HG02973 (cell line): ENCODE measurements at regions not wholly inside any gene's neighbourhood (a gene's known extent, or its start where the extent isn't known, plus 50 kb on each side); places are given as distances from the start of the nearest gene placed in this dataset.

Experiments used
- ATAC-seq: cut with Tn5 transposase; IDR thresholded peaks from one replicate; pipeline ENCODE4 v1.9.1; 2021; ENCODE audit warnings: moderate library complexity; ENCODE audit not compliant: unreplicated experiment

GRCh38 chr9:108386032-108386431, 469.8 kb downstream of the ACTL7B start:
- no peak for ATAC-seq

GRCh38 chr9:108383796-108384195, 472.0 kb downstream of the ACTL7B start:
- ATAC-seq: no peak

DNA sequence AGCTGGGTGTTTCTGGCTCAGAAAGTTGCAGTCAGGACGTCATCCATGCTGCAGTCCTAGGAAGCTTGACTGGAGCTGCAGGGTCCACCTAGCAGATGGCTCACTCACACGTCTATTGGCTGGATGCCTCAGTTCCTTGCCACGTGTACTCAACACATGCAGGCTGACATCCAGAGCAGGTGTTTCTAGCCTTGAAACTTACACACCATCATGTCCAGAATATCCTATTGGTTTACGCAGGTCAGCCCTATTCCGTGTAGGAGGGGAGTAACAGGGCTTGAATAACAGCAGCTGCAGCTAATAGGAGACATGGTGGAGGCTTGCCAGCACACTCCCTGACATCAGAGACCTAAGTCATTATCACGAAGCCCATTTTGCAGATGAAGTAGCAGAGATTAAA, 473.5 kb downstream of the ACTL7B start:
- ATAC-seq: no peak

DNA sequence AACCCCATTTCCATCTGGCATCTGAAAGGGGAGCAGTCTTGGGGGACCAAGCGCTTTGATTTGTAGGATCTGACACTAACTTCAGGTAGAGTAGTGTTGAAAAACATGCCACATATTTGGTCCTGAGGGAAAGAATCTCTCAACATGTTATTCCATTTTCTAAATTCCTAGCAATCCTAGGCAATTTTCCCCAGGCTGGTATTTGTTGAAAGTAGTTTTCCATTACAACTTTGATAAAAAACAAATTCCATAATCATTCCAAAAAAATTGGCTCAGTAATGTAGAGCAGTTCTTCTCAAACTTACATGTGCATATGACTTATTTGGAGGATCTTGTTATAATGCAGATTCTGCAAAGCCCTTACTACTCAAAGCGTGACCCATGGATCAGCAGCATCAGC, 477.9 kb downstream of the ACTL7B start:
- no peak for ATAC-seq

DNA sequence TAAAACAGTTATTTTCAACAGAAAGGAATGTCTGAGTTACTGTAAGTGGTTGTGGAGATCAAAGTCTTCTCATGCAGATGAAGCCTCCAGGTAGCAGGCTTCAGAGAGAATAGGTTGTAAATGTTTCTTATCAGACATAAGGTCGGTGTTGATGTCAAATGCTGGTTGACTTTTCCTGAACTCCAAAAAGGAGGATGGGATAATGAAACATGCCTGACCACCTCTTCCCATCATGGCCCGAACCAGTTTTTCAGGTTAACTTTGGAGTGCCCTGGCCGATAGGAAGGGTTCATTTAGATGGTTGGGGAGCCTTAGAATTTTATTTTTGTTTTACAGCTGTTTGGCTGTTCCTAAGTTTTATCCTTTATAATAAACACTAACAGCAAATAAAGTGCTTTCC, 478.4 kb downstream of the ACTL7B start:
- ATAC-seq: no peak

- no peak for ATAC-seq
Measured at GRCh38 chr9:108376140-108376539, 479.6 kb downstream of the ACTL7B start.

GRCh38 chr9:108374626-108375025, 481.2 kb downstream of the ACTL7B start:
- no peak for ATAC-seq

GRCh38 chr9:108367188-108367587, 488.6 kb downstream of the ACTL7B start:
- ATAC-seq: no peak

DNA sequence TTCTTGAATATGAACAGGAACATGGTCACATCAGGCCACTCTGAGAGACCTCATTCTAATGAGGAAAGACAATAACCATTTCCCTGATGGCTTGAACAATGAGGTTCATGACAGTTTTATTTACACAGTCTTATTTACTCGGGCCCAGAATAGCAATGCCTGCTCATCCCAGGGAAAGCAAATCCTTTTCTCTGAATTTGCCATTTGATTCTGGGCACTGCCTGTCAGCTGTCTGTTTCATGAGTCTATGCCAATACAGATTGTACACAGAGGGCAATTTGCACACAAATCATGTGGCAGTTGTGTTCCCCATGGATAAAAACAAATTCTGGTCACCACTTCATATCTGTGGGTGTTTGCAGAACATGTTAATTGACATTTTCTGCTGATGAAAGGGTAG, 492.5 kb downstream of the ACTL7B start:
- no peak for ATAC-seq

DNA sequence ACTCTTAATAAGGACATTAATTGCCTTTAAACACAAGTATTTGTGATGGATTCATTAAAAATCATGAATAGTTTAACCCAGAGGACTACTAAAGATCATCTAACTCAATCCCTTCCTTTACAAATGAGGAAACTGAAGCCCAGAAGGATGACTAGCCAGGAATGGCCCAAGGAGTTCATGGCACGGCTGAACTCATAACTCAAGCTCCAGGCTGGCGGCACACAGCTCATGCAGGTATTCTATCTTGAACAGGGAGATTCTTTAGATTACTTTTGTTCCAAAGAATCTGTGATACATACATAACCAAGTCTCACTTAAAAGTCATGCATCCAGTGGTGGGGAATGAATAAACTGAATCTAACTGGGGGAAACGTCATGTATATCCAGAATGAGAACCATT, 495.5 kb downstream of the ACTL7B start:
- ATAC-seq: no peak

GRCh38 chr9:108356806-108357205, 499.0 kb downstream of the ACTL7B start:
- no peak for ATAC-seq

DNA sequence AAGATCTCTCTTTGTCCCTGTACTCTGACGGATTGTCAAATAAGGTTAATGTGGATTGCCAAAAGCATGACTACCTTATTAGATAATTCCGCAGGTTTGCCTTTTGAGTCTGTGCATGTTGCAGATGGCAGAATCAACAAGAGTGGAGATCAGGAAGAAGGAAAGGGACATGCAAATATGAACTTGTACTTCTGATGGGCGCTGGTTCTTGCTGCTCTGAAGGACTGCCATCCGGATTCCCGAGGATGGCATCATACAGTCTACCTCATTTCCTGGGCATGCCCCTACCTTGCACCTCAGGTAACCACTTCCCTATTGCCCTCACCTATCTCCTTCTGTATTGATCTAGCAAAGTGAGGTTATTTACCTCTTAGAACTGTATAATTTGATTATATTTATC, 504.2 kb downstream of the ACTL7B start:
- no peak for ATAC-seq

DNA sequence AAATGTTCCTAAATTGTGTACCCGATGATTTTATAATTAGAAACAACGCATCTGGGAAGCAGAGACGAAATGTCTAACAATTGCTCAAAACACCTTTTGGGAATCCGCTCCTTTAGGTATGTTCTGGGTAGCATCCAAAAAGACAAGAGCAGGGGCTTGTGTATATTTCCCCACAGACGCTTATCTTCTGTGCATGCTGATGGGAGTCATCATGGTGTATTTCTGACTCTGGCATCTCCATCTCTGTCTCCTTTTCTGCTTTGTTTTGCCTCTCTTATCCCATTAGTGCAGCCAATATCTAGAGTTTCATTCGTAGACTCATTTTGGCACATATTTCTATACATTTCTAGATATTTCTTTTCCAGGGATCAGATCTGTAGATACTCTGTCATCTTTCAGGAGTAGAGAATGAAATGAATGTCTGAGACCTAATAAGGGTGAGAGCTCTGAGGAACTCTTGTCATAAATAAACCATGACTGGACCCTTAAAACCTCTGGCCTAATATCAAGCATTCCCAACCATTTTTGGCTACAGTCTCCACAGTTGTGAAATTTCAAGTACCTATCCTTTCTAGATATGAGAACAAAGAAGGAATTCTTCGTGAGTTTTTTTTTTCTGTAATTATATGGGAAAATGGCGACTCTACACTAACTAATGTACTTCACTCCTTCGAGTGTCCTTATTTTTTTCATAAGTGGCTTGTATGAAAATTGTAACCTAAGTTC, 508.2 kb downstream of the ACTL7B start:
- ATAC-seq: no peak

DNA sequence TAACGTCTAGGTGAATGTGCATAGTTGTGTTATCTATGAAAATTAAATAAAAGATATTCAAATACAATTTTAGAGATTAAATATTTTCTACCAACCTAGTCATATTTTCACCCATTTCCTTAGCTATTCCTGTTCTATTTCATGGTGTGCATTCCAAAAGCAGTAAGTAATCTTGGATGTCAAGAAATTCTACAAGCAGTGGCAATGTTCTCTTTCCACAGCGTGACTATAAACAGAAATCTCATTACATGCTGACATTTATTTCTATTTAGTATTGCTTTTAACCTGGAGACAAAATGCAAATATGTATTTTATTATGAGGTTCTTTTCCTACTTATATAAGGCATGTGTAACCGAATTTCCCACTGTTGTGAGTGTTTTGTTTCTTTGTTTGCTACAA, 510.0 kb downstream of the ACTL7B start:
- no peak for ATAC-seq

GRCh38 chr9:108339251-108339650, 516.5 kb downstream of the ACTL7B start:
- no peak for ATAC-seq

DNA sequence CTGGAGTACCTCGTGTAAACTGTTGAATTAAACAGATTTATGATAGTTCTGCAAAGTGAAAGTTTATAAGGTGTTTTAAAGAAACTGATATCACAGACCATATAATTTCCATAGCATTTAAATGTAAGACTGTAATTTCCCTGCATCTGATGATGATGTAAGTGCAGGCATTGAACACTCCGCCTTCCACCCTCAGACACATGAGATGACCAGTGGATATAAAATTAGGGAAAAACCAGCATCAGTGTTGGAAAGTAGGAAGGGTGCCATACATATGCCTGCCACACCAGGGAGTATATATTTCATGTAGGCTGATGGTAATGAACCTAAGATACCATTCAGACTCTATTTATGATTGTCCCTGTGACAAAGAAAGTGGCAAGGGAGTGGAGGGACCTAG, 519.2 kb downstream of the ACTL7B start:
- ATAC-seq: no peak

DNA sequence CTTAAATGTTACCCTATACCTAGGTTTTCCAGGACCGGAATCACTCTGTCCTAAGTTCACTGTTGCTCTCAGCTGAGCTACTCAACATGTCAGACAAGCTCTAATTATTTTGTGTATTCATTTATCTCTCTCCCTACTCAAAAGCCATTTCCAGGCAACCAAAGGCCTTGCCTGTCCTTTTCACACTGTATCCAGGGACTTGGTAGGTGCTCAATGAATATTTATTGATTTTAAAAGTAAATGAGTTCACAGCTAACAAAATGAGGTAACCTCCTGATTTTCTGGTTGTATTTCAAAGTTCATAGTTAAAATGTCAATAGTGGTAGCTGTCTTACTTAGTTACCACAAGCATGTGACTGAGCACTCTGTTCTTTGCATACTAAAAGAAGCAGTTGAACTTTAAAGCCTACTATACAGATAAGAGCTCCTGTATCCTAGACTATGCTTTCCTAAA, 522.2 kb downstream of the ACTL7B start:
- no peak for ATAC-seq

DNA sequence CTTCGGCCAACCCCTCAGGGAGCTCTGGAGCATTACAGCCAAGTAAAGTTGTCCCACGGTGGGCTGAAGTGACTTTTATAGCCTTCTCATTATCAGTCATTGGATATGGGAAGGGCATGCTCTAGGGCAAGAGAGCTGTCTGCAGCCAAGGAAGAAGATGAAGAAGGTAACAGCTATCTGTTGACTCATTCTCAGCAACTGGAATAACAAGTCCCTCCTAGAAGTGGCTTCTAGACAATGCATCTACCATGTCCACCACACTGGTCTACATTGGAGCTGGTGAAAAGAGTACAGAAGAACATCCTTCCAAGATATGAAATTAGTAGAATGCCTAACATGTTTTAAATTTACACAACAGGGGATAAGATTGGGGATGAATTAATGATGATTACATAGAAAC, 524.2 kb downstream of the ACTL7B start:
- no peak for ATAC-seq

DNA sequence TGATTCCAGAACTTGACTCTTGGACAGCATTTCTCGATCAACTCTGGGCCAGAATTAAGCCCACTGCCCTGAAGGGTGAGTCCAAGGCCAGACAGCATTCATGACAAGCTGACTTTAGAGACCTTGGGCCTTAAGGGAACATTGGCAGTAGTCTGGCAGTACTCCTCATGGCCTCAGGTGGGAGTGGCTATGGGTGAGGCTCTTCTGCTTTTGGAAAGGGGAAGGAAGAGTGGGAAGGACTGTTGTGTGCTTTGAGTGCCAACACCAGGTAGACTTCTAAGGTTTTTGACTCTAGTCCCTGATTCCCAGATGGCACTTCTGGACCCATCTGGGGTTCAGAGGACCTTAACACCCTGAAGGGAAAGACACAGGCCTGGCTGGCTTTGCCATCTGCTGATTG, 530.4 kb downstream of the ACTL7B start:
- no peak for ATAC-seq

GRCh38 chr9:108323615-108324014, 532.2 kb downstream of the ACTL7B start:
- ATAC-seq: no peak

GRCh38 chr9:108322326-108323098, 533.3 kb downstream of the ACTL7B start:
- ATAC-seq: no peak

- no peak for ATAC-seq
Measured at GRCh38 chr9:108316630-108317029, 539.2 kb downstream of the ACTL7B start.
